Stimulated activated CD4-positive, alpha-beta T cell treated with anti-CD3 and anti-CD28 coated beads, TNF-alpha, amount 100 ng/mL, for 4 hours (primary cell): ENCODE measurements at regions not wholly inside any gene's neighbourhood (a gene's known extent, or its start where the extent isn't known, plus 50 kb on each side); places are given as distances from the start of the nearest gene placed in this dataset.
"Not testable (repeated sequence)": the region's sequence is repeated elsewhere in the genome, so short reads cannot be mapped to it uniquely, and the experiment has no call there.

ENCODE experiments used
- DNase-seq, 3 experiments: peaks; one replicate each; pipeline ENCODE4 v3.0.0-alpha.2; 2020; ENCODE audit warnings: low read depth in 3 of 3

DNA sequence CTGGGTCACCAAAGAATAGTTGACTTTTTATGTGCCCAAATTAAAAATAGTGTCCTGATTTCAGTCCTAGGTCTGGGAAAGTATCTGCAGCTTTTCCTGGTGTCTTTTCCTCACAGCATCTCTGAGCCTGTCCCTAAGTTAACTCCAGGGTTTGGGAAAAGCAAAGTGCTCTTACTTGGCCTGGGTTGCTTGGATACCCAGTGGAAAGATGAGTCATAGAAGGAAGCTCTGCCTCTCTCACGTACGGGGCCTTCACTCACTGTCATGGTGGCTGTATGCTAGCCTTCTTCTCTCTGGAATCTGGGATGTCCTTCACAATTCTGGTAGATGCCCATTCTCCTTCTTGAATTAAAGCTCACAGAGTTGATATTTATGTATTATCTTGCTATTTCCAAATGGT is 607.3 kb downstream of the ANKRD50 start:
- no peak for DNase-seq

DNA sequence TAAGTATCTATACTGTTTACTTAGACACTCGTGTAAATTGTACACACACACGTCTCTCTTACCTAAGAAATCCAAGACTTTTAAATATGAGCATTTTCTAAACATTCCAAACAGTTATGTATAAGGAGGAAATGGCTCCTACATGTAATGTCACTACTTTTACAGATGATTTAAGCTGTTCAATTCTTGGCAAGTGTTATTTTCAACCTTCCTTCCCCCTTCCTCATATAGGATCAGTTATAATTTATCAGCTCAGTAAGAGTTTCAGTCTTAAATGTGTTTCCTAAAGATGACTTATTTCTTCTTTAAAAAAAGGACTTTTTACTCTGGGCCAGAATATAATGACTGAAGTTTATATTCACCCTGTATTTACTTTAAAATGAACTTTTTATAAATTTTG is 601.1 kb downstream of the ANKRD50 start:
- no peak for DNase-seq

- DNase-seq, result no peak
Measured at GRCh38 chr4:124111922-124112321, 600.6 kb downstream of the ANKRD50 start.

GRCh38 chr4:124118061-124118460 is 594.5 kb downstream of the ANKRD50 start:
- DNase-seq, result no peak

GRCh38 chr4:124121461-124121971 is 591.0 kb downstream of the ANKRD50 start:
- no peak for DNase-seq

DNA sequence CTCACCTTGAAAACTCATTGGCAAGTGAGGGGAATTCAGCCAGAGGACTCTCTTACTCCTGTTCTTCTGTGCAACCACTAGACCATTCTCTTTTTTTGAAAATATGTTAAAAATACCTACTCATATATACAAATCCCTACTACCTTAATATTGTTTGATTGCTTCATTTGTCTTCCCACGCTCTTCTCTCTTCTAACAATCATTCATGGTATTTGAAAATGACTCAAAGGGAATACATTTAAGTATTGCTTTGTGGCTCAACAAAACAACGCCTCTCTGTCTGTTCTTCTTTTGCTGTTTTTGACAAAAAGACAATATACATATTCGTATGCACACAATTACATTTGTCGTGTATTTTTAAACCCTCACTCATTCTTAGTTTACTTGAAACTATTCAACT is 589.4 kb downstream of the ANKRD50 start:
- DNase-seq, result no peak

GRCh38 chr4:124123721-124124120 is 588.8 kb downstream of the ANKRD50 start:
- no peak for DNase-seq

GRCh38 chr4:124131324-124131723 is 581.2 kb downstream of the ANKRD50 start:
- not testable (repeated sequence) for DNase-seq

DNA sequence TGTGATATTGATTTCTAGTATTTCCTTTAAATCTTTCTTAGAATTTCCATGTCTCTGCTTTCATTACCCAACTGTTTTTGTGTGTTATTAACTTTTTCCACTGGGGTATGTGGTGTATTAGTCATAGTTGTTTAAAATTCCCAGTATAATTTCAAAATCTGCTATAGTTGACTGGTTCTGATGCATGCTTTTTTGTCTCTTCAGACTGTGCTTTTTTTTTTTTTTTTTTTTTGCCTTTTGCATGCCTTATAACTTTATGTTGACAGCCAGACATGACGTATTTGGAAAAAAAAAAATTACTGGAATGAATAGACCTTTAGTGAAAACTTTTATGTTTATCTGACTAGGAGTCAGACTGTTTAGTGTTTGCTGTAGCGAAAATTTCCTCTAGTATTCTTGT is 580.4 kb downstream of the ANKRD50 start:
- no peak for DNase-seq

DNA sequence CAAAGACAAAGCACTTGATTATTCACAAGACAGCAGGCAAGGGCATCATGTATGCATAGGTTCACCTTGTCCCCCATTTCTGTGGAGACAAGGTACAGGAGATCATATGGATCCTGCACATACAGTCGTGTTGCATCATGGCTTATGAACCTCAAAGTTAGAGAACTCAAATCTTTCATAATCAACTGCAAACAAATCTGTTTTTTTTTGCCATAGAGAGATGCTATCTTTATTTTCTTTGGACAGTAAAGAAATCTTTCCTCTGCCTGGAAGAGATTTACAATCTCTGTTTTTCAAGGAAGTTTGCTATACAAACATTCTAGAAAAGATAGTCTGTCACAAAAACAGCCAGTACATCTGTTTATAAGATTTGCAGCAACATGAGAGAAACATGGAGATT is 578.8 kb downstream of the ANKRD50 start:
- DNase-seq, result no peak

- DNase-seq, result no peak
Measured at GRCh38 chr4:124135409-124135813, 577.1 kb downstream of the ANKRD50 start.

DNA sequence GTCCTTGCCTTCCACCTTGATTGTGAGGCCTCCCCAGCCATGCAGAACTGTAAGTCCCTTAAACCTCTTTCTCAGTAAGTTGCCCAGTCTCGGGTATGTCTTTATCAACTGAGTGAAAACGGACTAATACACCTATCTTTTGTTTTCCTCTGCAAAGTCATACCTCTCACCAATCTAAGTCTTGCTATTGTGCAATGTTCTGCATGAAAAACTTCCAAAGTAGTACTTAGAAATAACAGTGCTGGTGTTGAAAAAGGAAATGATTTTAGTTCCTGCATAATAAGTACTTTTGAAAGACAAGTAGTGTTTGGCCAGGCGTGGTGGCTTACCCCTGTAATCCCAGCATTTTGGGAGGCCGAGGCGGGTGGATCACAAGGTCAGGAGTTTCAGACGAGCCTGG is 573.5 kb downstream of the ANKRD50 start:
- no peak for DNase-seq

DNA sequence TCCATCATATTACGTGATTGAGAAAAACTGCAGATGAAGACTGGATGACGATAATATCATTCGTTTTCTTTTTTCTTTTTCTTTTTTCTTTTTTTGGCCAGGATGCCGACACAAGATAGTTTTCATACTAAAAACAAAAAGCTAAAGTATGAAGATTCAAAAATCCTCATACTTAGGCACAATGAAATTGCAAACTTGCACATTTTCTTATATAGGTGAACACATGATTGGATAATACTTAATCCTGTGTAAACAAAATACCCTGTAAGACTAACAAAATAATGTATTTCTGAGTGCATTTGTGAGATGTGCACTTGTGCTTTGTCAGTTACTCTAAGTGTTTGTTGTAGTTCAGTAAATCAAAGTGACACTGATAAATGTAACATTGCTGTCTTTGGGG is 568.9 kb downstream of the ANKRD50 start:
- no peak for DNase-seq

DNA sequence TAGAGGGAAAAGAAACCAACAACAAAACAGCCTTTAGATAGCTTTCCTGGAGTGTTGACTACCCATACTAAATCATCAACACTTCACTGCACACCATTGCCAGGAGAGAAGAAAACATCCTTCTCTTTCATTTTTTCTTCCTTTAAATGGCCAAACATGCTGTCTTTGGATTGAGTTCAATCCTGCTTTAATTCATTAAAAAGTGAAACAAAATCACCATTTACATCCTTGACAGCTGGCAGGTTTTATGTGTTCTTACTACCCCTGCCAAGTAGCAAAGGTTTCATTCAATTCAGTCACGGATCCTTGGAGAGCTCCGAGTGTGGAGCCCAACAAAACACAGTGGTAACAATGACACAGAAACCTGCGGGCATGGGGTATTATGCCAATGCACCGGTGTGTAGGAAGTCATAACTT is 568.3 kb downstream of the ANKRD50 start:
- no peak for DNase-seq

DNA sequence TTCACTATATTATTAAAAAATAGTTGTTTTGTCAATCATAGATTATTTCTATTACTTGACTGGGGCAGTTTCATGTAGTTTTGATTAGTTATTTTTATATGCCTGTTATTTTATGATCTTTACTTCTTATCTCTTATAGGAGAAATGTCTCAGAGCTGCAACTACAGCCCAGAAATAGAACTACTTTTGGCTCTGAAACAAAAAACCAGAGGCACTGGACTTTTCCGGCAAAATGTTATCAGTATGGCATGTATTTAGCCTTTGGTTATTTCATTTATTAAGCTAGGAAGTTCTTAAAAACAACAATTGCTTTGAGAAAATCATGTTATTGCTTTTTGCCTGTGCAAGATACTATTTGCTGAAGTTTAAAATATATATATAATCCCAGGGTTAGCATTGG is 566.5 kb downstream of the ANKRD50 start:
- DNase-seq, result no peak

- no peak for DNase-seq
Measured at GRCh38 chr4:124151031-124151430, 561.5 kb downstream of the ANKRD50 start.

GRCh38 chr4:124152132-124152531 is 560.4 kb downstream of the ANKRD50 start:
- DNase-seq, result no peak

DNA sequence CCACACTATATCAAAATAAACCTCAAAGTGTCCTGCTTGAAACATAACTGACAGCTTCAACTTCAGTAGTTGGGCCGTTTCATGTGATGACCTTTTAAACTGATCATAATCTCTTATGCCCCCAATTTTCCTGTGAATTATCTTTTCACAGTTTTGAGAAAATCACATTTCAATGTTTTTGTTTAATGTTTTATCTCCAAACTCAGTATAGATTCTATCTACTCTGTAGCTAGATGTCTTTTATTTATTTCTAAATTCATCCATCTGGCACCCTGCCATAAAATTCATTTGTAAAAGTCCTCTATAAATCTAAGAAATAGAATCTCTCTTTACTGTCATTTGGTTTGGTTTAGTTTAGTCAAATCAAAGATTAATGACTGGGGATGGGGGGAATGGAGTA is 557.3 kb downstream of the ANKRD50 start:
- DNase-seq, result no peak

DNA sequence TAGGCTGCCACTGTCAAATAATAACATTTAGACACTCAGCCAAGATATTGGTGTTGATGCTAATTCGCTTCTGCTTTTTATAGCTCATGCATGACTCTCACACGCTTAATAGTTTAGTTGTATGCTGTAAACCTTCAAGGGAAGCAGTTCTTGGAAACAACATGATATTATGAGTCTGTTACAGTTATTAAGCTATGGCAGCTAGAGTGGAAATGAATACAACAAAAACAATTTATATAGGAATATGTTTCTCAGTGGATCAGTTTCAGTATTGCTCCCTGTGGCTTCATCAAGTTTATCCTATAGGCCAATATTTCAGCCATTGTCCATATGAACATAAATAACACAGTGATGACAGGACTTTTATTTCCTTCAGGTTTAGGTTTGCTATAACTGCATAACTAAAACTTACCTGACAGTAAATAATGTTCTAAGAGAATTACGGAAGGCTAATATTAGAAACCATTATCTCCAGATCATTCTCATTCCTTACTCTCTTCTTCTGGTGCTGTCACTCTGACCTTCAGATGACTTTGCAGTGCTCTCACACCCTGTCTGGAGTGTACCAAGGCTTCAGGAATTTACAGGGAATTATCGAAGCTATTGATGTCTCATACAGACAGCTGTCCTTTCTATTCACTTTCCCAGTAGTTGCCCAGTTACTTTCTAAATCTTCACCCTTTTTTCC is 555.0 kb downstream of the ANKRD50 start:
- DNase-seq, result no peak

GRCh38 chr4:124163401-124163800 is 549.1 kb downstream of the ANKRD50 start:
- DNase-seq, result no peak

GRCh38 chr4:124167602-124168001 is 544.9 kb downstream of the ANKRD50 start:
- no peak for DNase-seq

- not testable (repeated sequence) for DNase-seq
Measured at GRCh38 chr4:124169524-124169923, 543.0 kb downstream of the ANKRD50 start.

- no peak for DNase-seq
Measured at GRCh38 chr4:124173912-124174311, 538.6 kb downstream of the ANKRD50 start.
